ENCODE measurements at regions not wholly inside any gene's neighbourhood (a gene's known extent, or its start where the extent isn't known, plus 50 kb on each side); places are given as distances from the start of the nearest gene placed in this dataset.

GRCh38 chr1:228668553-228669241 is 66.6 kb upstream of the RHOU start:
- TF ChIP-seq, protein P1, sequence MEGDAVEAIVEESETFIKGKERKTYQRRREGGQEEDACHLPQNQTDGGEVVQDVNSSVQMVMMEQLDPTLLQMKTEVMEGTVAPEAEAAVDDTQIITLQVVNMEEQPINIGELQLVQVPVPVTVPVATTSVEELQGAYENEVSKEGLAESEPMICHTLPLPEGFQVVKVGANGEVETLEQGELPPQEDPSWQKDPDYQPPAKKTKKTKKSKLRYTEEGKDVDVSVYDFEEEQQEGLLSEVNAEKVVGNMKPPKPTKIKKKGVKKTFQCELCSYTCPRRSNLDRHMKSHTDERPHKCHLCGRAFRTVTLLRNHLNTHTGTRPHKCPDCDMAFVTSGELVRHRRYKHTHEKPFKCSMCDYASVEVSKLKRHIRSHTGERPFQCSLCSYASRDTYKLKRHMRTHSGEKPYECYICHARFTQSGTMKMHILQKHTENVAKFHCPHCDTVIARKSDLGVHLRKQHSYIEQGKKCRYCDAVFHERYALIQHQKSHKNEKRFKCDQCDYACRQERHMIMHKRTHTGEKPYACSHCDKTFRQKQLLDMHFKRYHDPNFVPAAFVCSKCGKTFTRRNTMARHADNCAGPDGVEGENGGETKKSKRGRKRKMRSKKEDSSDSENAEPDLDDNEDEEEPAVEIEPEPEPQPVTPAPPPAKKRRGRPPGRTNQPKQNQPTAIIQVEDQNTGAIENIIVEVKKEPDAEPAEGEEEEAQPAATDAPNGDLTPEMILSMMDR (IDR thresholded peaks at IDR 0.05; ENCODE audit: insufficient read depth, low read length), result no peak
- no peak for TF ChIP-seq POLR2AphosphoS5 (IDR thresholded peaks at IDR 0.05; ENCODE audit: low read depth)

Measured in HL-60 (cell line).